ENCODE measurements at regions not wholly inside any gene's neighbourhood (a gene's known extent, or its start where the extent isn't known, plus 50 kb on each side); places are given as distances from the start of the nearest gene placed in this dataset.

DNA sequence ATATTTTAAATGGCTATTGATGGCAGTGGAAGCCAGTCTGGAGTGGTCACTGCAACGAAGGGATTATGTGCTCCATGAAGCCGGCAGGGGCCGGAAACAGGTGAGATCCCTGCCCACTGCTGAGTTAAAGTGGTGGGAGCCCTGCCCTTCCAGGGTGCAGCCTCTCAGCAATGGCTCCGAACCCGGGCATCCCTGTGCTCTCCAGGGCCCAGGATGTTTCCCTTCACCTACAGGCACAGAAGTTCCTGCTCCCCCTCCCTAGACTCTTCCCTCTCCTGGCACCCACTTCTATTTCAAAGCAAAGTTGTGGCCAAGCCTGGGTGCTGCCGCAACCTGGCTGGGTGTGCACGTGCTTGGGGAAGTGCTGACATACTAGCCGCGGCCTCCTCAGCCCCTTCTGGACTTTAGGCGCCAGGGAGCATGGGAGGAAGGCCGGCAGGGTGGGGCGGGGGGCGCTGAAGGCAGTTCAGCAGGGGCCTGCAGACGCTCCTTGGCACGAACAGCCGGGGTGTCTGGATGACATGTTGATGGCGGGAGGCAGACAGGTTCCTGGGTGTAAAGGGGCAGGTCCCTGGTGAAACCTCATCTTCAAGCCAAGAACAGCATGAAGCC lies 452.3 kb downstream of the HTR1B start:
- TF ChIP-seq, protein P1, sequence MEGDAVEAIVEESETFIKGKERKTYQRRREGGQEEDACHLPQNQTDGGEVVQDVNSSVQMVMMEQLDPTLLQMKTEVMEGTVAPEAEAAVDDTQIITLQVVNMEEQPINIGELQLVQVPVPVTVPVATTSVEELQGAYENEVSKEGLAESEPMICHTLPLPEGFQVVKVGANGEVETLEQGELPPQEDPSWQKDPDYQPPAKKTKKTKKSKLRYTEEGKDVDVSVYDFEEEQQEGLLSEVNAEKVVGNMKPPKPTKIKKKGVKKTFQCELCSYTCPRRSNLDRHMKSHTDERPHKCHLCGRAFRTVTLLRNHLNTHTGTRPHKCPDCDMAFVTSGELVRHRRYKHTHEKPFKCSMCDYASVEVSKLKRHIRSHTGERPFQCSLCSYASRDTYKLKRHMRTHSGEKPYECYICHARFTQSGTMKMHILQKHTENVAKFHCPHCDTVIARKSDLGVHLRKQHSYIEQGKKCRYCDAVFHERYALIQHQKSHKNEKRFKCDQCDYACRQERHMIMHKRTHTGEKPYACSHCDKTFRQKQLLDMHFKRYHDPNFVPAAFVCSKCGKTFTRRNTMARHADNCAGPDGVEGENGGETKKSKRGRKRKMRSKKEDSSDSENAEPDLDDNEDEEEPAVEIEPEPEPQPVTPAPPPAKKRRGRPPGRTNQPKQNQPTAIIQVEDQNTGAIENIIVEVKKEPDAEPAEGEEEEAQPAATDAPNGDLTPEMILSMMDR (IDR thresholded peaks at IDR 0.05; ENCODE audit: low read depth, low read length) = no peak
- no peak for TF ChIP-seq EZH2phosphoT487 (IDR thresholded peaks at IDR 0.05; ENCODE audit: low read depth)

Data from OCI-LY3 (cell line).